Esophagus muscularis mucosa (tissue), 4 donors: ENCODE measurements at regions not wholly inside any gene's neighbourhood (a gene's known extent, or its start where the extent isn't known, plus 50 kb on each side); places are given as distances from the start of the nearest gene placed in this dataset.

ENCODE experiments used
- DNase-seq: peaks from one replicate; pipeline ENCODE4 v3.0.0-alpha.2; 2017; ENCODE audit errors: extremely low spot score
- H3K27ac ChIP-seq, 4 donors: fragments of 200-600 bp; sonication (generic); replicated peaks in 1 of 4; 1 replicate in 3 of 4; 2 replicates in 1 of 4; pipeline ENCODE4 v1.5.1; 2016 to 2019; ENCODE audit warnings: mild to moderate bottlenecking in 1 of 4
- H3K27me3 ChIP-seq, 4 donors: fragments of 200-600 bp; sonication (generic); one replicate each; pipeline versions ENCODE4 v1.5.1 to v1.6.0; 2016 to 2019
- H3K36me3 ChIP-seq, 4 donors: fragments of 200-600 bp; sonication (generic); one replicate each; pipeline ENCODE4 v1.5.1; 2016 to 2019
- H3K4me1 ChIP-seq, 4 donors: fragments of 200-600 bp; sonication (generic); one replicate each; pipeline ENCODE4 v1.5.1; 2016 to 2019
- H3K4me3 ChIP-seq, 4 donors: fragments of 200-600 bp; sonication (generic); 1 replicate in 2 of 4; 2 replicates in 2 of 4; pipeline ENCODE4 v1.5.1; 2016 to 2019; ENCODE audit warnings: mild to moderate bottlenecking in 4 of 4, moderate library complexity in 1 of 4
- H3K9me3 ChIP-seq, 4 donors: fragments of 200-600 bp; sonication (generic); 1 replicate in 3 of 4; 2 replicates in 1 of 4; pipeline ENCODE4 v1.5.1; 2016 to 2019
- CTCF ChIP-seq, 3 experiments: fragments of 200-600 bp in 2 of 3; fragments of 450-650 bp in 1 of 3; sonication (generic) in 2 of 3; IDR thresholded peaks; one replicate each; pipeline ENCODE4 v1.5.1; 2017 to 2019; ENCODE audit warnings: antibody characterized with exemption in 3 of 3, mild to moderate bottlenecking in 2 of 3, moderate library complexity in 1 of 3
- EP300 ChIP-seq: sonication (generic); formaldehyde crosslinking; IDR thresholded peaks from one replicate; pipeline ENCODE4 v1.6.1; 2017; ENCODE audit warnings: antibody characterized with exemption
- POLR2A ChIP-seq: fragments of 450-650 bp; IDR thresholded peaks from one replicate; pipeline ENCODE4 v1.6.1; 2017; ENCODE audit warnings: antibody characterized with exemption, moderate library complexity, mild to moderate bottlenecking, low read depth
- POLR2AphosphoS5 ChIP-seq, 2 donors: sonication (generic); formaldehyde crosslinking; IDR thresholded peaks; one replicate each; pipeline ENCODE4 v1.6.1; 2017; ENCODE audit warnings: antibody characterized with exemption in 2 of 2
- WGBS: methylation state at CpG from one replicate; pipeline ENCODE4 v1.1.5; 2018; 5-methylcytosine and 5-hydroxymethylcytosine counted together
- intact Hi-C: fragments of 100-400 bp; cut with DNase I; formaldehyde crosslinking; loops from one replicate; pipeline ENCODE4 v1.15.1; 2023

DNA sequence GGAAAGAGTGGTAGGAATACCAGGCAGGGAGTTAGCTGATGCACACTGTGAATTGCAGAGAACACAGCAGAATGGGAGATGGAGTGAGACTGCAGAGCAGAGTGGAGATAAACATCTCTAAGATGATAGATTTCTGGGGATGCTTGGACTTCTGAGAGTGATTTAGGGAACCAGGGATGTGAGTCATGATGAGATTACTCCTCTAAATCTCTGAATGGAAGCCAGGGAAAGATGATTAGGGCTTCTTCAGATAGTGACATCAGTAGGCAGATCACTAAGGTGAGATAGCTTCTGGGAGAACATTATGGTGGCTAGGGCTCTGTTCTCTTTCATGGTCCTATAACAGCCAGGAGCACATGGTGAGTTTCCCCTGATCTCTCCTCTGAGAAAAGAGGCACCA, 501.5 kb upstream of the USP15 start:
- Histone ChIP-seq H3K9me3 (no peaks in the 10 kb centered on the region), H3K27ac (no peak overlapping the region), H3K4me3 (no peak overlapping the region), H3K4me1 (peaks cover 0 to 10% (median 0%) of the 10 kb centered on the region in 4 donors), H3K36me3 (no peaks in the 10 kb centered on the region), H3K27me3 (no peaks in the 10 kb centered on the region)
- intact Hi-C loops: no loop called here
- DNase-seq: no peak
- TF ChIP-seq EP300 (no peak), POLR2AphosphoS5 (IDR thresholded peaks at IDR 0.05) (no peak), CTCF (IDR thresholded peaks at IDR 0.05) (no peak), POLR2A (no peak)

DNA sequence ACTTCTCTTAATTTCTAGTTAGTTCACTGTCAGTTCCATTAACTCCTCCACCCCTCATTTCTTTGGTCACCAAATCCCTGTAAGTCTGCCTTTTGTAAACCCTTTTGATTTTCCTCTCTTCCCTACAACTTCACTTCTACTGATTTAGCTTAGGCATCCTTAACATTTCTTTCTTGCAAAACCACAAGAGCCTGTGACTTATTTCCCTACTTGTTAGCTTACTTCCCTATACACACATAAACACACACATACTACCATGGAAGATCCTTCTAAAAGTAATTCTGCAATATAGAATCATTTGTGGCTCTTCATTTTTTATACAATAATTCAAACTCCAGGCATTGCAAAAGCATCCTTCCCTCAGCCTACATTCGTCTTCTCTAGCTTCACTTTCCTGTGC, 494.3 kb upstream of the USP15 start:
- Histone ChIP-seq H3K9me3 (no peaks in the 10 kb centered on the region), H3K27ac (no peak overlapping the region), H3K4me1 (no peaks in the 10 kb centered on the region), H3K4me3 (no peak overlapping the region), H3K36me3 (no peaks in the 10 kb centered on the region), H3K27me3 (no peaks in the 10 kb centered on the region)
- no peak for DNase-seq
- 66% methylated on average over 1 of the region's 1 CpG for WGBS
- intact Hi-C loops: no loop called here
- TF ChIP-seq CTCF (IDR thresholded peaks at IDR 0.05) (no peak), POLR2AphosphoS5 (IDR thresholded peaks at IDR 0.05) (no peak), EP300 (no peak), POLR2A (no peak)

- DNase-seq: no peak
- H3K4me3 ChIP-seq: no peak overlapping the region
- no peak overlapping the region for H3K27ac ChIP-seq
- H3K36me3 ChIP-seq: no peaks in the 10 kb centered on the region
- intact Hi-C loops: no loop called here
- H3K9me3 ChIP-seq: no peaks in the 10 kb centered on the region
- 86% methylated on average over 1 of the region's 1 CpG for WGBS
- H3K4me1 ChIP-seq: peaks cover 0 to 14% (median 7%) of the 10 kb centered on the region in 4 donors
- no peaks in the 10 kb centered on the region for H3K27me3 ChIP-seq
- TF ChIP-seq POLR2AphosphoS5 (IDR thresholded peaks at IDR 0.05): no peak
- no peak for TF ChIP-seq CTCF (IDR thresholded peaks at IDR 0.05)
- TF ChIP-seq EP300: no peak
- no peak for TF ChIP-seq POLR2A
Measured at GRCh38 chr12:61780435-61780834, 479.8 kb upstream of the USP15 start.

GRCh38 chr12:61781021-61781581, 479.1 kb upstream of the USP15 start:
- 17% methylated on average over 1 of the region's 1 CpG for WGBS
- intact Hi-C loops: no loop called here
- no peak overlapping the region for H3K4me3 ChIP-seq
- H3K27me3 ChIP-seq: no peaks in the 10 kb centered on the region
- H3K9me3 ChIP-seq: no peaks in the 10 kb centered on the region
- peaks cover 0 to 14% (median 7%) of the 10 kb centered on the region in 4 donors for H3K4me1 ChIP-seq
- TF ChIP-seq CTCF (IDR thresholded peaks at IDR 0.05): no peak
- no peak for TF ChIP-seq EP300
- TF ChIP-seq POLR2A: no peak
- no peak for TF ChIP-seq POLR2AphosphoS5 (IDR thresholded peaks at IDR 0.05)
- no peaks in the 10 kb centered on the region for H3K36me3 ChIP-seq
- no peak overlapping the region for H3K27ac ChIP-seq
- DNase-seq: no peak

GRCh38 chr12:61796846-61797245, 463.4 kb upstream of the USP15 start:
- TF ChIP-seq POLR2AphosphoS5 (IDR thresholded peaks at IDR 0.05): no peak
- no peak for TF ChIP-seq CTCF (IDR thresholded peaks at IDR 0.05)
- no peak for TF ChIP-seq POLR2A
- TF ChIP-seq EP300: no peak
- H3K27me3 ChIP-seq: no peaks in the 10 kb centered on the region
- no peak overlapping the region for H3K4me3 ChIP-seq
- H3K9me3 ChIP-seq: no peaks in the 10 kb centered on the region
- WGBS: 47% methylated on average over 1 of the region's 1 CpG
- H3K27ac ChIP-seq: no peak overlapping the region
- peaks cover 0 to 13% (median 8%) of the 10 kb centered on the region in 4 donors for H3K4me1 ChIP-seq
- no peak for DNase-seq
- intact Hi-C loops: no loop called here
- no peaks in the 10 kb centered on the region for H3K36me3 ChIP-seq
